ENCODE measurements at regions not wholly inside any gene's neighbourhood (a gene's known extent, or its start where the extent isn't known, plus 50 kb on each side); places are given as distances from the start of the nearest gene placed in this dataset.

GRCh38 chr5:82356808-82357671, 78.9 kb upstream of the RPS23 start:
- no peak for DNase-seq (ENCODE audit: low spot score)

GRCh38 chr5:82356021-82356420, 77.9 kb upstream of the RPS23 start:
- no peak for DNase-seq (ENCODE audit: low spot score)

GRCh38 chr5:82355496-82355895, 77.3 kb upstream of the RPS23 start:
- no peak for DNase-seq (ENCODE audit: low spot score)

- no peak for DNase-seq (ENCODE audit: low spot score)
These were observed 76.9 kb upstream of the RPS23 start for GRCh38 chr5:82355053-82355452.

GRCh38 chr5:82354543-82354942, 76.4 kb upstream of the RPS23 start:
- DNase-seq (ENCODE audit: low spot score) = no peak

- DNase-seq (ENCODE audit: low spot score) = no peak
These were observed 75.4 kb upstream of the RPS23 start for GRCh38 chr5:82353522-82353921.

- DNase-seq (ENCODE audit: low spot score) = no peak
These were observed 74.1 kb upstream of the RPS23 start for GRCh38 chr5:82352146-82352791.

- no peak for DNase-seq (ENCODE audit: low spot score)
These were observed 73.6 kb upstream of the RPS23 start for GRCh38 chr5:82351754-82352145.

GRCh38 chr5:82351297-82351696, 73.1 kb upstream of the RPS23 start:
- no peak for DNase-seq (ENCODE audit: low spot score)

GRCh38 chr5:82349652-82350051, 71.5 kb upstream of the RPS23 start:
- no peak for DNase-seq (ENCODE audit: low spot score)

- no peak for DNase-seq (ENCODE audit: low spot score)
These were observed 70.8 kb upstream of the RPS23 start for GRCh38 chr5:82348784-82349425.

GRCh38 chr5:82347201-82347865, 69.2 kb upstream of the RPS23 start:
- no peak for DNase-seq (ENCODE audit: low spot score)

- DNase-seq (ENCODE audit: low spot score) = no peak
These were observed 68.4 kb upstream of the RPS23 start for GRCh38 chr5:82346399-82347165.

- no peak for DNase-seq (ENCODE audit: low spot score)
These were observed 67.0 kb upstream of the RPS23 start for GRCh38 chr5:82345108-82345507.

- no peak for DNase-seq (ENCODE audit: low spot score)
These were observed 63.2 kb upstream of the RPS23 start for GRCh38 chr5:82341325-82341724.

GRCh38 chr5:82340799-82341198, 62.6 kb upstream of the RPS23 start:
- DNase-seq (ENCODE audit: low spot score) = peak; percentile 5

- no peak for DNase-seq (ENCODE audit: low spot score)
These were observed 61.6 kb upstream of the RPS23 start for GRCh38 chr5:82339792-82340191.

- DNase-seq (ENCODE audit: low spot score) = no peak
These were observed 60.7 kb upstream of the RPS23 start for GRCh38 chr5:82338771-82339373.

GRCh38 chr5:82336959-82337351, 58.8 kb upstream of the RPS23 start:
- DNase-seq (ENCODE audit: low spot score) = no peak

GRCh38 chr5:82336226-82336958, 58.2 kb upstream of the RPS23 start:
- DNase-seq (ENCODE audit: low spot score) = no peak

GRCh38 chr5:82335806-82336205, 57.7 kb upstream of the RPS23 start:
- DNase-seq (ENCODE audit: low spot score) = no peak

Measured in HuH-7.5 (cell line).